NCI-H2196 (cell line): ENCODE measurements at regions not wholly inside any gene's neighbourhood (a gene's known extent, or its start where the extent isn't known, plus 50 kb on each side); places are given as distances from the start of the nearest gene placed in this dataset.

ENCODE experiments used
- DNase-seq: peaks from one replicate; lab custom pipeline; 2025; ENCODE audit not compliant: unreplicated experiment; lab: John Stamatoyannopoulos, UW

DNA sequence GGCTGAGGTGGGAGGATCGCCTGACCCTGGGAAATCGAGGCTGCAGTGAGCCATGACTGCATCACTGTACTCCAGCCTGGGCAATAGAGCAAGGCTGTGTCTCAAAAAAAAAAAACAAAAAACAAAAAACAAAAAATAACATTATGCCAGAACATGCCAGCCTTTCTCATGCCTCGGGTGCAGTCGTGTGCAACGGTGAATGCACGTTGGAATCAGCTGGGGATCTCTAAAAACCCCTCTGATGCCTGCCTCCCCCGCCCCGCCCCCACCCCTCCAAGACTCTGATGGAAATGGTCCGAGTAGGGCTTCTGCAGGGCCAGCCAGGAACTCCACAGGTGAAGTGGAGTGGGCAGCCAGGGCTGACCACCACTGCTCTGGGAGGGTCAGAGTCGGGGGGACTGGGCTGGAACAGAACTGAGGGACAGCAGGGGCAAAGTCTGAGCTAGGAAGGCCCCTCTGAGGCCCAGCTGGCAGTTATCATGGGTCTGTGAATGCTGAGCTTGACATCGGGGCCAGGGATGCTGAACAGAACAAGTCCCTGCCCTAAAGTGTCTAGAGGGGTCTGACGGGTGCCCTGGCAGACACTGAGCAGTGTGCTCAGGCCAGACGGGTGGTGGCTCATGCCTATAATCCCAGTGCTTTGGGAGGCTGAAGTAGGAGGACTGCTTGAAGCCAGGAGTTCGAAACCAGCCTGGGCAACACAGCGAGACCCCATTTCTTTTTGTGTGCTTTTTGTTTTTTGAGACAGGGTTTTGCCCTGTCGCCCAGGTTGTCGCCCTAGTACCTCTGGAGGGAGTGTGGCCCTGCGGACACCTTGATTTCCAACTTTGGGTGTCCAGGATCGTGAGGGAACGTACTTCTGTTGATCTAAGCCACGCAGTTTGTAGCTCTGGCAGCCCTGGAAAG is 193.4 kb upstream of the GSE1 start:
- DNase-seq: no peak

DNA sequence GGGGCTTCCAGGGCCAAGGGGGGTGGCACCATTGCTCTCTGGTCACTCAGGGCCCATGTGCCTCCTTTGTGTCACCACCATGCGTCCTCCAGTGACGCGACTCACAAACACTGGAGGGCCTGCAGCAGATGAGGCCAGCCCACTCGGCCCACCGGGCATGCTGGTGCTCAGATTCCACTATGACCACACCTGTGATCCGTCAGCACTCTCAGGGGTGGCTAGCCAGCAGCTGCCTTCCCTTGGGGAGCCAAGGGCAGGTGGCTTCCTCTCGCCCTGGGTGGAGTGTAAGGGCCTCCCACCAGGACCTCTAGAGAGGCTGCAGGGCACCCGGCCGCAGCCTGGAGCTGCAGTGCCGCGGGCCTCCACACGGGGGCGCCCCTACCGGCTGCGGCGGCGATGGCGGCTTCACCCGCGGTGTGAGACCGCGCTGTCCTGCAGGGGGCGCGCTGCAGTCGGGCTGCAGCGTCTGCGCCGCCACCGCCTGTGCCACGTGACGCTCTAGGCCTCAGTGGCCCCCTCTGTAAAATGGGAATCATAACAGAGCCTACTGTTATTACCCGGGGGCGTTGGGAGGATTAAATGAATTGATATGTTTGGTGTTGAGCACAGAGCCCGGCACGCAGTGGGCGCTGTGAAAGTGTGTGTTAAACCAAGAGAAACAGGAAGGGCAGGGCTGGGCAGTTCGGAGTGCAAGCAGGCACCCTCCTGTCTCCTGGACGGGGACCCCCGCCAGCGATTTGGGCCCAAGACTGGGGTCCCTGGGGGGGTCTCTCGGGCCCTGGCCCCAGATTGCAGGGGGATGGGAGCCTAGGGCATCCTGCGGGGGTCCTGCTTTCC is 192.4 kb upstream of the GSE1 start:
- DNase-seq: no peak

DNA sequence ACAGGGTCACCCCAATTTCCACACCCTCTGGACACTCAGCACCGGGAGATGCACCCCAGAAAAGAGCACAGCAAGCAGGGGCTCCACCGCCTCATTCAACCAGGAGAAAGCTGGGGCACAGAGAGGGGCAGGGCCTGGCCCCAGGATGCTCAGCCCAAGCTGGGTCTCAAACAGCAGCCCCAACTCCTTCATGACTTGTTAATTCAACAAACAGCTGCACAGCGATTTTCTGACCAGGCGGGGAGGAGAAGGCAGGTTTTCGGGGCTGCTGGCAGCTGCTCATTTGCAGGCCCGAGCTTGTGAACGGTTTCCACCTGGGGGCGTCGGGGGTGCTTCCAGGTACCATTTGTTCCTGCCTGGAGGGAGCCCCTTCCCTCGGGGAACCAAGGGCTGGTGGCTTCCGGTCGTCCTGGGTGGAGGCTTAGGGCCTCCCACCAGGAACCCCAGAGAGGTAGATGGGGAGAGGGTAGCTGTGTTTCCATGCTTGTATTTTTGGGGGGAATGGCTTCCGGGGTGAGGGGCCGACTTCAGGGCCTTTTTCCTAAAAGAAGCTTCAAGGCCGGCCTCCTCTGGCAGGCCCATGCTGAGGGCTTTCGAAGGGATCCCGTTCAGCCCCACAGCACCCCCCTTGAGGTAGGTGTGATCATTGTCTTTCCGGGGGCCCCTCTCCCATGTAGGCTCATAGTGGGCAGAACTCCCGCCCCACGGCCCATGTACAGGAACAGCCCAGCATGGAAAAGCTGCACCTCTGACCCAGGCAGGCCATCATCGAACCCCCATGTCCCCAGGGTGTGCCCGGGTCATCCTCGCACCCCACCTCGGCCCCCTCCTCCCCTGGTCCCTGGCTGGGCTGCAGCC is 191.6 kb upstream of the GSE1 start:
- no peak for DNase-seq

DNA sequence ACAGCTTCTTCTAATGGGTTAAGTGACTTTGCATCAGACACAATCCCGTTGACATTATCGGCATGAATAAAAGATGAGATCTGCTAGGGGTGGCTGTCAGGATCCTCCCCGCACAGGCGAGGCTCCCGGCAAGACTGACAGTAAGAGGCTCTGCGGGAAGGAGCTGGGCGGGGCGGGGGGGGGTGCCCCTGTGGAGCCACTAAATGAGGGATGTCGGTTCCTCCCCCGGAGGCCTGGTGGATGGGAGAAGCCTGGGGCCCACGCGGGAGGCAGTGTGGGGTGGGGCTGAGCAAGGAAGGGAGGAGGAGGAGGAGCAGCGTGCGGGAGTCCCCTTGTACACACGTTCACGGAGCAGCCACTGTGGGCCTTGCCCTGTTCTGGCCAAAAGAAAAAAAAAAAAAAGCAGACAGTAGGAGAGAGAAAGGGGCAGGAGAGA is 190.9 kb upstream of the GSE1 start:
- DNase-seq: no peak

DNA sequence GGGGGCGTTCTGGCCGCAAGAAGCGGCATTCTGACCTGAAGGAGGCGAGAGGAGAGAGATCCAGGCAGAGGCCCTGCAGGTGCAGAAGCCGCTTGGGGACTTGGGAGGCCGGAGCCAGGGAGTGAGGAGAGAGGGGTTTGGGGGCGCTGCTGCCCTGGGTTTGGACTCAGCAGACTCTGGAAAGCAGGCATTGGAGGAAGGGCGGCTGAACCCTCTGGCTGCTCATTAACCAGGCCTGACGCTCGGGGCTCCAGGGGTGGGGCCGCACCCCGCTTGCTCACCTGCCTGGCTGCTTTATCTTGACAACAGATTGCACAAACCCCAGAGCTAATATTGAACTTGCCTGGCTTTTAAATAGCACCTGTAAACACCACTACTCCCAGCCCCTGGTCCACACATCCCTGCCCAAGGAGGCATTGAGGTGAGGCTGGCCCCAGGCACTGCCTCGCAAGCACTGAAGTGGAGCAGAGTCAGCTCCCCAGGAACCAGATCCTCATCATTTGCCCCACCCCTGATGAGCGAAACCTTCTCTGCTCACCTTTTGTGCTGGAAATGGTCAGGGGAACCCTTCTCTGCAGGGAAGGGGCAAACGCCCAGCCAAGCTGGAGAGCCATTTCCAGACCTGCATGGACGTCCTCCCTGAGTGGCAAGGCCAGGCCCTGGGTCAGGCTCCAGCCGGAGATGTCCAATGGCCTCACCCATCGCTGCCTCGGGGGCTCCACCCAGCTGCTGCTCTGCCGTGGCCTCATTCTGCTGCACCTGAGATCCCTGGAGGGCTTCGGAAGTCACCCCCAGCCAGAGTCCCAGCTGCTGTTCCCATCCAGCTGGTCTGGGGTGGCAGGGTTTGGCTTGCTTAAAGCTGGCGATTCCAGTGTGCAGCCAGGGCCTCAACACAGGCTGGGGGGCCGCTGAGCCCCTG is 190.2 kb upstream of the GSE1 start:
- DNase-seq: no peak

DNA sequence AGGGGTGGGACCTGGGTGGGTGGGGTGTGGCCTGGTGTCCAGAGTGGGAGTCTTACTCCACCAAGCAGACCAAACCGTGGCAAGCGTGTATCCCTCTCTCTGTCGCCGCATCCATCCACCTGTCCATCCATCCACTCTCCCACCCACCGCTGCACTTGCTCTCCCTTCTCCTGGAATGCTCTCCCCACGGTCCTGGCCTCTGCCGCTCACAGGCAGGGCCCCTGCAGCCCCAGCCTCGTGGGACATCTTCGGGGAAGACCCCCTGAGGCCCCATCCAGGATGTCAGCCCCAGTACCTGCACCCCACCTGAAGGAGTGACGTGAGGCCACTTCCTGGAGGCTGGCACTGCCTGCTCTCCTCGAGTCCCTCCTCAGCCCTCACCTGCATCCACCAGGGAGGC is 189.5 kb upstream of the GSE1 start:
- no peak for DNase-seq

DNA sequence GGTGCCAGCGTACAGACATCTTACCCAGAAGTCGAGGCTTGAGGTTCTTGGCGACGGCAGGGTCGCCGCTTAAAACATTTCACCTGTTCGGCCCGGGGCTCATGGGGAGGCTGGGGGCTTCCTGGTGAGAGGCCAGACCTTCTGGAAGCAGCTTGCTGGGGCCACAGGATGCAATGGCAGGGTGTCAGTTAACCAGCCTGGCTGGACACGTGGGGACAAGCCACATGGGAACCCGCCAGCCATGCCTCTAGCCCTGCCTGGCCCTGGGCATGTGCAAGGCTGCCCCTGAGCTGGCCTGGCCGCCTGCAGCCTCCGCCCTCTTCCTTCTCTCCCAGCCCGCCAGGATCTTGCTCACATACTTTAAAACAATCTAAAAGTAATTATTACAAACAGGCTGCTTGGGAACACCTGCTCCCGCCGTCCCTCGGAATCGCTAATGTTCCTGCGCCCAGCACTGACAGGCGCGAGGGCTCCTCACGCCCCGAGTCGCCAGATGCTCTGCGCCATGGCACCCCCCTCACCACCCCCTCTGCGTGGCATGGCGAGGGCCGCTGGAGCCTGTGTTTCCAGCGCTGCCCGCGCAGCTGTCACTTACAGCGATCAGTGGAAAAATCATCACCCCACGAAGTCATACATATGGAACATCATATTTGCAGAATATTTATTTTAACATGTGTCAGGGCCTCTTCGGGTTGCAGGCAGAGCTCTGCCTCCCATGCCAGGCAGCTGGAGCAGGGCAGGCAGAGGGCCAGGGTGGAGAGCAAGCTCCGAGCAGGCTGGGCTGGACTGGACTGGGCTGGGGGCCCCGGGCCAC is 188.7 kb upstream of the GSE1 start:
- no peak for DNase-seq

DNA sequence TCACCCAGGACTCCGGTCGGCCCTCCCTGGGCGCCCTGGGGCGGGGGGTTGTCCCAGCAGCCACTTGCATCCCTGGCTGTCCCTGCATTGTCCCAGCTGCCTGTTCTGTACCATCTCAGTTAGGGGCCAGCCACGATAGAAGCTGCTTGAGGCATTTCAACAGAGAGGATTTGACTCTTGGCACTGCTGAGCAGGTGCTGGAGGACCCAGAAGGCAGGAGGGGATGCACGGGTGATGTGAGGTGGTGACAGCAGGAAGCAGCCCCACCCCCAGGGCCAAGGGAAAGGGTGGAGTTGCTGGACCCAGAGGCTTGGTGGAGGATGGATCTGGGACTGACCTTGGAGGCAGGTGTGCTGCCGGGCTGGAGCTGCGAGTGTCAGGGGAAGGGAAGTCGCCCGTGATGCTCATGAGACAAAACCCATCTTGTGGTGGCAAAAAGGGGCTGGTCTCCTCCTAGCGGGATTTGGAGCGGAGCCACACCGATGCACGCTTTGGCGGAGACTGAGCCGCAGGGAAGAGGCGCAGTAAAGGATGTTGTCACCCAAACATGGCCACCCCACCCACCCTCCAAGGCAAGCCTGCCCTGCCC is 188.0 kb upstream of the GSE1 start:
- DNase-seq: no peak

DNA sequence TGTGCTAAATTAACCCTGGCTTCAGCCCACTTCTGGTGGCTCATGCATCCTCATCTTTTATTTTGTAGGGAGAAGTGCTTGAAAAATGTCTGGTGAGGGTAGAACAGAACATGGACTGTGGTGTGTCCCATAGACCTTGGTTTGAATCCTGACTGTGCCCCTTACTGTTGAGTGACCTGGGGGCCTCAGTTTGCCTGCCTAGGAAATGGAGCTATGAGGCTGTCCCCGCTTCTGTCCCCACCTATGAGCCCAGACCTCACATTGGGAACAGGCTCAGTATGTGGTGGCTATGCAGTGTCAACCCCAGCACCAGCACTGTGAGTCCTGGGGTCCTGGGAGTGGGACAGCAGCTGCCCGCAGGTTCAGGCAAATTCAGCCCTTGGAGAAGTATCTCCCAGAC is 186.3 kb upstream of the GSE1 start:
- DNase-seq: no peak

DNA sequence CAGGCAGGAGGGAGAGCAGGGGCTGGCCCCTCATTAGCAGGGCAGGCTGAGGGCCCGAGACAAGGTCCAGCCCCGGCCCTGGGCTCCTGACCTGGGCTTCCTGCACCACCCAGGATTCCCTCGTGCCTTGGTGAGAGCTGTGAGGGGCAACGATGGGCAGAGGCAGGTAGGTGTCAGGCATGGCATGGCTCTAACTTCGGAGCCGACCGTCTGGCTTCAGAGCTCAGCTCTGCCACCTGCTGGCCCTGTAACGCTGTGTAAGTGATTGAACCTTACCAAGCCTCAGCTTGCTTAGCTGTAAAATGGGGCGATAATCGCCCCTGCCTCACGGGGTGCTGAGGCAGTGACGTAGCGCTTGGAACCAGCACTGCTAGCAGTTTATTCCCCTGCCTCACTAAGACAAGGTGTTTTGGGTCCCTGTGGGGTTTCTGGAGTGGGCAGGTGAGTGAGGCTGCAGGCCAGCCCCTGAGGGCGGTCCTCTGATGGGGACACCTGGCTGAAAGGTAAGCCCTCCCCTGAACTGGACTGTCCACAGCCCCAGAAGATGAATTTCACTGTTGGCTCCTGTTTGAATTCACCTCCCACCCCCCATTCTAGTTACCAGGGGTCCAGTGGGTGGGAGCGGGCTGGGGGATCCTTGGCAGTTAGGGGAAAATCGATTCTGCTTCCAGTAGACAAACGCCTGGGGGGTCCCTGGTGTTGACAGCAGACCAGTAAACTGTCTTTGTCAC is 184.8 kb upstream of the GSE1 start:
- DNase-seq: peak; percentile 14

DNA sequence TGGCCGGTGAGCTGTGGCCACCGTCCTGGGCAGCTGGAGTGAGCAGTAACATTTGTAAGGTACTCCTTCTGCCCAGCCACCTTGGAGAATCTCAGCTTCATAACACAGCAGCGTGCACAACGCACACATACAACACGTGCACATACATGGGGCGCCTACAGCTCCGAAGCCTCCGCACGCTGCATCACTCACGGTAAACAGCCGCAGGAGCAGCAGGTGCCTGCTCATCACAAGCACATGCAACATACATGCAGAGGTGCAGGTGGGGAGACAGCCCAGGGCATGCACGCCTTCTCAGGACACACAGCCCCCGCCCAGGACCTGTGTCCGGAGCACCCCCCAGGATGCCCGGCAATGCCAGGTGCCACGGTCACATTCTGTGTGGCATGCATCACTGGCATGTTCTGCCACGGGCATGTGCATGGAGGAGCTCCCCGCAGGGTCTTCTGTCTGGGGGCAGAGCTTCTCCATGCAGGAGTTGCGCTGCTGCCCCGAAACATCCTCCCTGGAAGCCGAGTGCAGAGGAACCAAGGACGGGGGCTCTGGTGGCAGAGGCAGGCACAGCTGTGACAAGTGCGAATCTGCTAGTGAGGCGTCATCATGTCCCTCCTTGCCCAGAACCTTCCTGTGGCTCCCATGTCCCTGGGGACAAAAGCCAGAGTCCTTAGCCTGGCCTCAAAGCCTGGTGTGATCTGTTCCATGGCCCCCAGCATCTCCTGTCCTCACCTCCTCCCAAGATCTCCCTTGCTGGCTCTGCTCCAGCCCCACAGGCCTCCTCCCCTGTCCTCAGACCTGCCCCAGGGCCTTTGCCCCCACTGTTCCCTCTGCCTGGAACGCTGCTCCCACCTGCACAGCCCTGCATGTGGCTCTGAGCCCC is 184.0 kb upstream of the GSE1 start:
- DNase-seq: no peak

DNA sequence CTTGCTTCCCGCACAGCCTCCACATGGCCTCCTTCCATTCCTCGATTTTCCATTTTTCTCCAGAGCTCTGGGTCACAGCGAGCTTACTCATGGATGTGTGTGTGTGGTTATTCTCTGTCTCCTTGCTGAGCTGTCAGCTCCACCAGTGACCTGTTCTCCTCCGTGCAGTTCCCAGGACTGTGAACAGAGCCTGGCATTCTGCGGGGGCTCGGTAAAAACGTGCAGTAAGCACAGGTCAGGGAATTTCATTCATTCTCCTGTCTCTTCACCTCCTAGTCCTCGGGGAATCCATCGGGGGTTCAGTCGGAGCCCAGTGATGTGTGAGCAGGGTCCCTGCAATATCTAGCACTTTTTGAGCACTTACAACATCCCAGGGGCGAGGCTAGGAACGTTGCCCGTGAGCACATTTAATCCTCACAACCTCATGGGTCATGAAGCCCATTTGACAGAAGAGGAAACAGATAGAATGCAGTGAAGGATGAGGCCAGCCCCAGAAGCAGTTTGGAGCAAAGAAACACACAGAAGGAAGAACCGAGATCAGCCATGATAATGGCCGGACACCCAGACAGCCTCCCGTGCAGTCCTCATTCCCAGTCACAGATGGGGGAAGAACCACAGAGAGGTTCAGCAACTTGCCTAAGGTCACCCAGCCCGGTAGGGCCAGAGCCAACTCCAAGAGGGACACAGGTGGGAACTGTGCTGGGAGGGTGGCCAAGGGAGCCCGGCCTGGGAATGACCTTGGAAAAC is 183.2 kb upstream of the GSE1 start:
- DNase-seq: no peak

DNA sequence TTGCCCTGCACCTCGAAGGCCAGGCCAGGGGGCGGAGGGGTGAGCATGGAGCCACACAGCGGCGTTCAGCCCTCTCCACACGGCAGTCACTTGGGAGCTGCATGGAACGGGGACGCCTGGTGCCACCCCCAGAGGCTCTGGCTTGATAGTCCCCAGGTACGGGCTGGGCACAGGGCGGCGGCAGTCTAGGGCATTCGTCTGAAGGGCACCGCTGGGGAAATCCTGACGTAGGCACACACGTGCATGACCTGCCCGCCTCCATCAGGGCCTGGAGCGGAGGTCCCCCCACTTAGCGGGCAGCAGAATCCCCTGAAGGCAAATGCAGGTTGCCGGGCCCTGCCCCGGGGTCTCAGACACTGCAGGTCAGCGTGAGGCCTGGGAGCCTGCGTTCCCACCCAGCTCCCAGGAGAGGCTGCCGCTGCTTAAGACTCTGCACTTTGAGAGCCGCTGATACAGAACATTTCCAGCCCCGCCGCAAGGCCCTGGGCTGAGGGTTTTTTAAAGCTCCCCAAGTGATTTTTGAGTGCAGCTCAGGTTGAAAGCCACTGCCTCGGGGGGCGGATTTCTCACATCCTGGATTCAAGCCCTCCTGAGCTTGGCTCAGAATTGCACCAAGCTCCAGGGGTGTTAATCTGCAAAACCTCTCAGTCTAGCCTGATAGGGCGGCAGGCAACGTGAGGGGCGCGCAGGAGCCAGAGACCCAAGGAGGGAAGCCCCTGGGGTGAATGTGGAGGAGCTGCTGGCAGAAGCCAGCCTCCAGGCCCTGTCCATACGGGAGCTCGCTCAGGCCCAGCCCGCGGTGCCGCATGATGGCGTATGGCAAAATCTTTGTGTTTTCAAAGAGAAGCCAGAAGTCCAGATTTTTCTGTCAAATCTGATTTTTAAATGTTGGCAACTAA is 182.3 kb upstream of the GSE1 start:
- no peak for DNase-seq

DNA sequence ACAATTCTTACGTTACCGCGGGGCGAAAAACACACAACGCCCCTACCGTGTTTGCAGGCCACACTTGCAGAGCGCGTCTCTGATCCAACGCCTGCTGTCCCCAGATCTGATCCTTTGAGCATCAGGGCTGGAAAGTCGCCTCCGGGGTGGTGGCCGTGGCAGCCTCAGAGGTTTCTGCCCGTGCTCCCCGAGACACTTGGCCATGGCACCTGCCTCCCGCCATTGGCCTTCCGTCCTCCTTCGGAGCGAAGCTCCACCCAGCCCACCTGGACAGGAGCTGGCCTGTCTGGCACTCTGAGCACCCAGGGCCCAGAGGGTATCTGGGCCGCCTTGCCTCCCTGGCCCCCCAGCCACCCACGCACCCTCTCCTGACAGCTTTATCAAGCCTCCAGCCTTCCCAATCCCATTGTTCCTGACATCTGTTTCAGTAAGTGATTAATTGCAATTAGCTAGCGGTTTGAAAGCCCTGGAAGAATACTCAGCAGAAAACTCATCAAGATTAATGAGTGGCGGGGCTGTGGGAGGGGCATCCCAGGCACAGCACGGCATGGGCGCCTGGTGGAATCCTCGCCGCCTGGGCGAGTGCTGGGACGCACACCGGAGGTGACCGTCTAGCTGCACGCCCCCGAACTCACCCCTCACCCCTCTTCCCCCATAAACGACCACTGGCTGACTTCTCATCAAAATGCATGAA is 181.5 kb upstream of the GSE1 start:
- no peak for DNase-seq

DNA sequence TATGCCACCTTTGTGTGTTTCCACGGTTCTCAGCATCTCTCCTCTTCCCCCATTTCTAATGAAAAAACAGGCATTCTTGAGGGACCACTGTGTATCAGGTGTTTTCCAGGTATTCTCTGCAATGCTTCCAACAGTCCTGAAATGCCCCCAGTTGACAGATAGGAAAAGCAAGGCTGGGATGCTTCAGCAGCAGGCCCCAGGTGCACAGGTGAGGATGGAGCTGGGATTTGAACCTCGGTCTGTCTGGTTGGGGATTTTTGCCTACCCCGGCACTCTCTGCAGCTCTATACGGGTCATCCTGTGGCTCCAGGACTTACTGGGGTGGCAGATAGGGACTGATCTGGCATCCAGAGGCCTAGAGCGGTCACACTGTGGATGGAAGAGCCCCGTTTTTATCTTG is 180.5 kb upstream of the GSE1 start:
- no peak for DNase-seq
